ENCODE measurements at regions not wholly inside any gene's neighbourhood (a gene's known extent, or its start where the extent isn't known, plus 50 kb on each side); places are given as distances from the start of the nearest gene placed in this dataset.

DNA sequence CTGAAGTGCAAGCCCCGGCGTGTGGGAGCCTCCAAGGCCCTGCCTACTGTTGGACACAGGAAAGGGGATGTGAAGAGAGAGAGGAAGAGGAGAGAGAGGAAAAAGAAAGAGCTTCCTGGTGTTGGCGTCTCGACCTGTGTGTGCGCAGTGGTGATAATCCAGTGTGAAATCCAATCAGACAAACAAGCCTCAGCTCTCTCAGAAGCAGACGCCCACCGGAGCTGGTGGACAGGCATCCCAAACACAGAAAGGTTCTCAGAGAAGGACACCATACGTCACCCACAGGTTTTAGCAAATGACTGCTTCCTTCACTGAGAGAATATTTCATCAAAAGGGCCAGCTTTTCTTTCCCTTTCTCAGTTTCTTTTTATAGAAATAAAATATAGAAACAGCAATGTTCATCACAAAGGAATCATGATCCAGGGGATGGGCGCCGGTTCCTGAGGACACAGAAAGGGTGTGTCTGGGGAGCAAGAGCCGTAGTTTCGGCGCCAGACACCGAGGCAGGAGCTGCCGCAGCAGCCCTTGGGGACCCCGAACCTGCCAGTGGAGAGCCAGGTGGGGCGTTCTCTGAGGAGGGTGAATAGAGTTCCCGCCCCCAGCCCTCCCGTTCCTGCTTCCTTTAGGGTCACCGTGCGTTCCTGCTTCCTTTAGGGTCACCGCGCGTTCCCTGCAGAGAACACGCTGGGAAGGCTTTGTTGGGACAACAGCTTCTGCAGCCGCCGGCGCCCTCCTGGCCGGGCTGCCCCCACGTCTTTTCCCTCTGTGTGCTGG, 145.8 kb upstream of the SOX1 start:
- Histone ChIP-seq H3K27ac (no peak overlapping the region), H3K4me3 (no peak overlapping the region)

DNA sequence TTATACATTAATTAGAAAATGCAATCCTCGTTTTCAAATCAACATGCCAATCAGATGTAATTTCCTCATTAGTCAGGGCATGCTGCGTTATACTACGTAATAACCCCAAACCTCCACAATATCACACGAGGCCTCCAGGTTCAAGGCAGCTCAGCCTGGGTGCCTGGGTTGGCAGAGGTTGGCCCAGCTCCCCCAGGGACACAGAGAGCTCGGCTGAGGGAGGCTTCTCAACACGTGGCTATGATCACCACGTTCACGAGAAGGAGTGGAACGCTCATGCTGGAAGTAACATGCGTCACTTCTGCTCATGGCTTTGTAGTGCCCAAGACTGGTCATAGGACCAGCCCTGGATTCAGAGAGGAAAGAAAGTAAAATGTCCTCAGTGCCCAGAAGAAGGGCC, 144.9 kb upstream of the SOX1 start:
- no peak overlapping the region for H3K4me3 ChIP-seq
- H3K27ac ChIP-seq, result no peak overlapping the region

DNA sequence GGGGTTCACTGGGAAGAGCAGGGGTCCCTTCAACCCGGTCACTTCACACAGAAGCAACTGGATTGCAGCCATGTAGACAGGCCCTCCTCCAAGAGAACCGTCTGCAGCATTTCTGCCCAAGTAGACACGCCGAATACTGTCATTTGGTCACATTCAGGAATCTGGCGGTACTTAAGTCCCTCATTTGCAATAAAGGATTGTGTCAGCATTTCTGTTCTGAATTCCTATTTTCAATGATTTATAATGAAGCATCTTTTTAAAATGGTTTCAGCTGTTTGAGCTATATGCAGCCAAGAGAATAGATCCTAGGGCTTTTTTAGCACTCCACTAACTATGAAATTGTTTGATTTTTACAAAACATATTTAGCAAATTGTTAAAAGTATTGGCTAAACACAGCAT, 143.5 kb upstream of the SOX1 start:
- no peak overlapping the region for H3K4me3 ChIP-seq
- H3K27ac ChIP-seq, result no peak overlapping the region

DNA sequence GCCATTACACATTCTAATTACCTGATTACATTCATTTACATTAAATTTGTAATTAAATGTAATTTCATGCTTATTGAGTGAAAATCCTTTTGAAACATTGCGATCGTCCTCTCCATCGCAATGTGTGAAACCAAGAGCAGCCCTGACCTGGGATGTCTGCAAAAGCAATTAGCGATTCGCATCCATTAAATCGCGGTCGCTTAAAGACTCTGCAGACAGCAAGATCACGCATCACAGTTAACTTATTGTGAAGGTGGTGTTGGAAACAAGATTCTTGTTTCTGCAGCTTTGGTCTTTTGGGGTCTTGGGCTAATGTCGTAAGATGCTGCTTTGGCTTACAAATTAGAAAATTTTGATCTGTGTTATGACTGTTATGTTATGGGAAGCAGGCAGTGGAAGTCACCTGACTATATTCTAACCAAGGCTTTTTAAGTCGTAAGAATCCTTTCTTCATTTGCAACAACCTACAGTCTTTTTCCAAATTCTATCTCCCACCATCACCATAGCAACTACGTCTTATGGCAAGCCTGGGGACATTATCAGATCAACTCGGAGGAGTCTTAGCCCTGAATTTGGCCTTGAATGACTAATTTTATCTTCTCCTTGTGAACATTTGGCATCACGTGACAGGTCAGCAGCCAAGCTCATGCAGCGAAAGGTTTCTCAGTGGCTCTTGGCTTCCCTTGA, 142.8 kb upstream of the SOX1 start:
- Histone ChIP-seq H3K27ac (no peak overlapping the region), H3K4me3 (no peak overlapping the region)

DNA sequence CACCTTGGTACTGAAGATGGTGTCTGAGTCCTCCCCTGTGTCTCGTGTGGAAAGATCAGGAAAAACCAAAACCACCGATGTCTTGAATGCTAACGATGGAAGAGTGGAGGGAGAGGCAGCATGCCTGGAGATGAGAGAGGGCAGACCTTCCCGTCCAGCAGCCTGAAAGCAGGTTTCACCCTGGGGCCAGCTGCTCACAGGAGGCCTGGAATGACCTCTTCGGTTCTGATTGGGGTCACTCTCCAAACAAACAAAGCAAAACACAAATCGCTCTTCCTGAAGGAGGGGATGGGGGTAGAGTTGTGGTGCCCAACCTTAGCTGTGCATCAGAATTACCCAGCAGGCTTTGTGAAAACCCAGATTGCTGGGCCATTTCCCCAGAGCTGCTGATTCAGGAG, 142.3 kb upstream of the SOX1 start:
- Histone ChIP-seq H3K4me3 (no peak overlapping the region), H3K27ac (no peak overlapping the region)

DNA sequence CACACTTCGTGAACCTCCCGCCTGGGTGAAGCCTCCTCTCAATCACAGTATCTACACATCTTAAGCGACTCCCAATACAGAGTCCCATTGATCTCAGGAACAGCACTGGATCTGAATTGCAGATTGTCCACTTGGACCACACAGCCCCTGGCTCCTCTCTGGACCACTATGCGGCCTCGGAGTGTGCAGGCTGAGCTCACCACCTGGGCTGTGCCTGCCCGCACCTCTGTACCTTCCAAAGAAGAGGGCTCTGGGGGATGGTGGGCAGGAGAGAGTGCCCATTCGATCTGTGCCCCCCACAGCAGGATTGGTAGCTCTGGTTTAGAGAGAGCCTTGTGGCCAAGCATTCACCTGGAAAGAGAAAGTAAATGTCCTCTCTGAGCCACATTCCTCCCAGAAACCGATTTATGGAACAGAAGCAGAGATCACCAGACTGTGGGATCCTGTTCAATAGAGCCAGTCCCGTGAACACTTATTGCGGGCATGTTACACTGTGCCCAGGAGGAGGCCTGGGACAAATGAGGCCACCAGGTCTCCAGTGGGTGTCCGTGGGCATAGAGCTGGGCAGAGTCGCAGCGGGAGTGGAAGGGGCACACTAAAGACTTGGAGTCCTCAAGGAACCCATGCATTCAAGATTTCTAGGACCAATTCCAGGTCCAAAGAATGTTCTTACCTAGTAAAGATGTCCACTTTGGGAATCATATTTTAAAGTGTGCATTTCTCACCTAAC, 141.6 kb upstream of the SOX1 start:
- no peak overlapping the region for H3K27ac ChIP-seq
- no peak overlapping the region for H3K4me3 ChIP-seq

DNA sequence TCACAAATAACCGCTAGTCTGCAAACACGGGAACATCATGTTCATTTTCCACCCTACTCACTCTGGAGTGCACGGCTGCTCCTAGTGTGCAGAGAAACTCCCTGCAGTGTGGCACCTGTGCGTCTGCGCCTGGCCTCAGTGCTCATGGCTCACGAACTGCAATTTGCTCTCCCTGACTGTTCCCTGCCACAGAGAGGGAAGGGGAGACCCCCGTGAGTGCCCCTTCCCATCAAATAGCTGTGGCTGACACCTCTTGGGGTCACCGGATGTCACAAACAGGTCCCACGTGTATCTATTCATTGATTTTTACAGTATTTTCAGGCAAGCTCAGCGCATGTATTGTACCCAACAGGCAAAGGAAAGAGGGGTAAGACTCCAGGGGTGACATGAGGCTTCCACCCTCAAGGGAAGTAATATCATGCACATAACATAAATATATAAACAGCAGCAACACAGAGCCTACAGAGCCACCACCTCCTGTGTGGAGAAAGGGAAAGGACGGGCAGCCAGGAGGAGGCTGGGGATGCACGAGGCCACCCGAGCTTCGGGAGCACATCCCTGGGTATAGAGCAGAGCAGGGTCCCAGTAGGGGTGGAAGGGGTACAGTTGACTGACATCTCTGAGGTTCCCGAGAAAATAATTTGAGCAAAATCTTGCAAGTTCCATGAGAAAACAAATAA, 140.3 kb upstream of the SOX1 start:
- Histone ChIP-seq H3K4me3 (no peak overlapping the region), H3K27ac (no peak overlapping the region)

DNA sequence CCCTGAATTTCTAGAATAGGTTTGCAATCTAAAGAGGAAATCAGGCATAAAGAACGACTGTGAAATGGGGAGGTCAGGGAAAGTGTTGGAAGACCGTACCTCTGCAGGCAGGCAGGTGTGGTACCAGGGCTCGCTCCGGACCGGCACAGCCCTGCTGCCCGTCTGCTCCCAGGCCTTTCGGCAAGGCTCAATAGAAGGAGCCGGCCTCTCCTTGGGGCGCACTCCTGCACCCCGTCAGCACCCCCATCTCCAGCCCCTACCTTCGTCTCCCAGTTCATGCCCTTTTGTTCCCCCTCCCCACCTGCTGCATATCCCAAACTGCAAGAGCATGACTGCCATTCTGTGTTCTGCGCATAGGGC, 139.8 kb upstream of the SOX1 start:
- no peak overlapping the region for H3K4me3 ChIP-seq
- no peak overlapping the region for H3K27ac ChIP-seq

DNA sequence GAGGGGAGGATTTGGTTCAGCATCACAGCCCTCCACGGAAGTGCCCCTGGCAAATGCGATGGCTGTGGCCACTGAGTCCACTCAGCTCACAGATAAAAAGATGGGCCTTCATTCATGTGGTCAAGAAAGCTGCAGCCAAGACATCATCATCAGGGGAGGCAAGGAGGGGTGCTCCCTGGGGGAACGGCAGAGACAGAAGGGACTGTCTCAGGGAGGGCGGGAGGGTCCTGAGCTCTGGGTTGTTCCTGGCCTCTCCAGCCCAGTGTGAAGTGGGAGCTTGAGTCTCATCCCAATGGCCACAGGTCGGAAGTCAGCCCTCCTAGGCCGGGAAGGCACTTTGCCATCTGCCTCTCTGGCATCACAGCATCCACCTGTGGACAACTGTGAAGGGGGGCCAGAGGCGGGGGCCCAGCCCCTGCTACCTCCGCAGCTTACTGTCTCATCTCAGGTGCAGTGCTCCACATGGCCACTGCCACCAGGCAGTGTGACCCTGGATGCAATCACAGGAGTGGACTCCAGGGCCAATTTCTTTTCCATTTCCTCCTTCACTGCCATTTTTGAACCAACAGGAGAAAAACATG, 137.8 kb upstream of the SOX1 start:
- Histone ChIP-seq H3K4me3 (no peak overlapping the region), H3K27ac (no peak overlapping the region)

DNA sequence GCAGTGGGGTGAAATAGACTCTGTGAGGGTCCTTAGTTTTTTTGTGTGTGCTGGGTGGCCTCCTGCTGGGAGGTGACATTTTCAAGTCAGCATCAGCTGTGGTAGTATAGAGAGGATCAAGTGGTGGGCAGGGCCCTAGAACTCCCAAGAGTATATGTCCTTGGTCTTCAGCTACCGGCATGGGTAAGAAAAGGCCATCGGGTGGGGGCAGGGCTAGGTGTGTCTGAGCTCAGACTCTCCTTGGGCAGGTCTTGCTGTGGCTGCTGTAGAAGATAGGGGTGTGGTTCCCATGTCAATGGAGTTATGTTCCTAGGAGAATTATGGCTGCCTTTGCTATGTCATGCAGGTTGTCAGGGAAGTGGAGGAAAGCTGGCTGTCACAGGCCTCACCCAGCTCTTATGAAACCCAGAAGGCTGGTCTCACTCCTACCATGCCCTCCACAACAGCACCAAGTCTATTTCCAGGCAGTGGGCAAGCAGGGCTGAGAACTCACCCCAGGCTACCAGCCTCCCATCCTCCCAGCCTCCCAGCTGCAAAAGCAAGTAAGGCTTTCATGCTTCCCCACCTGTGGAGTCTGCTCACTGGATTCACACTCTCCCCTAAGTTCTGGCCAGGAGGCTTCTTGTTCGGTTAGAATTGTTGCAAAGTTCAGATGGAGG, 130.6 kb upstream of the SOX1 start:
- no peak overlapping the region for H3K4me3 ChIP-seq
- H3K27ac ChIP-seq, result no peak overlapping the region

DNA sequence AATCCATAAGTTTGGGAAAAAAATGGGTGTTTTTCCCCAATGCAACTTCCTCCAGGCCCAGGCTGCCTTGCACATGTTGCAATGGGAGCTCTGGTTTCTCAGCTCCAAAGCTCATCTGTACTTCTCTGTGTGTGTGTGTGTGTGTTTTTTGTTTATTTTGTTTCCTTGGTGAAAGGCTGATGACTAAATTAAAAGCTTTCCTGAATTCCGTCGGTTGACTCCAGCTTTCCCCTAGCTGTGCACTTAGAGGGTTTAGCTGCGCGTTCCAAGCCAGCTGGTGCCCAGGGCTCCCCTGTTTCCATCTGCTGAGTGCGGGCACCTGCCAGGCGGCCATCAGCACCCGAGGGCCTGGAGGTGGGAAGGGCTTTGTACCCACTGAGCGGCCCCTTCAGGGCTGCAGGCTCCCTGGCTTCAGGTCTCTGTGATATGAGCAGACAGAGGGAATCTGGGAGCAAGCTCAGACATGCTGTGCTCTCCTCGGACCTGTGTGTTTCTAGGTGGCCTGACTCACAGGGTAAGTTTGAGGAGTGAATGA, 129.1 kb upstream of the SOX1 start:
- H3K27ac ChIP-seq, result no peak overlapping the region

DNA sequence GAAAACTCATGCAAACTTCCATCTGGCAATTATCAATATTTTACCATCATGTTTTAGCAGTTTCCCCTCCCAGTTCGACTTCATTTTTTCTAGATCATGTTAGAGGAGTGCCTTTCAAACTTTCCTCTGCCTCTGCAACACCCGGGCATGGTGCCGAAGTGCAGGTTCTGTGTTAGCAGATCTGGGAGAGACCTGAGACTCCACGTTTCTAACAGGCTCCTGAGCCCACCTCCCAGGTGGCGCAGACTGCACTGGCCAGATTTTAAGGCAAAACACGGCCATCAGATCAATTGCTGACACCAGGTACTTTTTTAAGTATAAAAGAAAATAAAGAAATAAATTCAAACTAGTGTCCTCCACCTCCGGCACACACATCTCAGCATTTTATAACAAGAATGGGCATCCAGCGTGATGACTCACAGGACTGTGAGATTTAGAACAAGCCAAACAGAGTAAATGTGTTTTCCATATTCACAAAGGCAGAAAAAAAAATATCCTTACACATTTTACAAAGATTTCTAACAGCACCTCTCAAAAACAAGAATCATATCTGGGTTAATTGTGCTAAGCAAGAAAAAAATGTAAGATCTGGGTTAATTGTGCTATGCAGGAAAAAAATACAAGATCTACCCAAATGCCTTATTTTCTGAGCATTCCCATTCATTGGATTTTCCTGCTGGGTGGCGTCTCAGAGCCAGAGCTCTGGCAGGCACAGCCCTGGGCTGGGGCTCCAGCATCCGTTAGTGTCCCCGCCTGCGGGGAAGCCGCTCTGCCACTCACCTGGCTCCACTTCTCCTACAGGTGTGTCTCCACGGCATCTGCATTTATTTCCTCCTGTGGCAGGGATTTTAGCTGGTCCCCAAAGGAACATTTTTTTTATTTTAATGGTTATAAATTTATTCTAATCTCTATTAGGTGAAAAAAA, 127.9 kb upstream of the SOX1 start:
- Histone ChIP-seq H3K4me3 (no peak overlapping the region), H3K27ac (no peak overlapping the region)

More for the DNA sequence above, 129.1 kb upstream of the SOX1 start:
- H3K4me3 ChIP-seq, result no peak overlapping the region

DNA sequence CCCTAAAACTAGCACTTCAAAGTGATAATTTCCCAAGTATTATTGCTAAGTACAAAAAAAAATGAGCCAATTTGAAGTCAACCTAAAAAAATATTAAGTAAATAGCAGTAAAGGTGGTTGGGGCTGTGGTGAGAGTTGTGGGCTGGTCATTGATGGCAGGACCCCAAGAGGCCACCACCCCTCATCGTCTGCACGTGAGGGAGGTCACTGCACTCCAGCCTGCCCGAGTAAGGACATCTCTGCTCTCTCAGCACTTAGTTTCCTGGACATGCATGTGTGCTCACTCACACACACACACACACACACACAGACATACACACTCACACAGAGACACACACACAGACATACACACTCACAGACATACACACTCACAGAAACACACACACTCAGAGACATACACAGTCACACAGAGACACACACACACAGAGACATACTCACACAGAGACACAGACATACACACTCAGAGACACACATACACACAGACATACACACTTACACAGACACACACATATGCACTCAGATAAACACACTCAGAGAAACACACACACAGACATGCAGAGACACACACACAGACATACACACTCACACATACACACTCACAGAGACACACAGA, 127.2 kb upstream of the SOX1 start:
- Histone ChIP-seq H3K4me3 (no peak overlapping the region), H3K27ac (no peak overlapping the region)

DNA sequence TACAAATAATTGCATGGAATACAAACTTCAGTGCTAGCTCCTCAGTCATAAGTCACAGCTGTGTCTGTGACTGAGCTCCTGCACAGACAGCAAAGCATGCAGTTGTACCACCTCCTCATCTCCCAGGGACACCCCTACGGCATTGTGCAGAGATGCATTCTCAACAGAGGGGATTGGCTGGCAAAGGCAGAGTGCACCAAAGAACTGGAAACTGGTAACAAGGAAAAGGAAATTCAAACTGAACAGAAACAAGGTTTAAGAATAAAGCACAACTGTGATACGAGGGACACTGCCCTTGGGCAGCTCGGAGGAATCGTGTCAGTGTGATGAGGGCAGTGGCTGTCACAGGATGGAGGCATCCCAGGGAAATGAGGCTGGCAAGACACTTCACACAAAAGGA, 126.1 kb upstream of the SOX1 start:
- H3K4me3 ChIP-seq, result no peak overlapping the region
- H3K27ac ChIP-seq, result no peak overlapping the region

DNA sequence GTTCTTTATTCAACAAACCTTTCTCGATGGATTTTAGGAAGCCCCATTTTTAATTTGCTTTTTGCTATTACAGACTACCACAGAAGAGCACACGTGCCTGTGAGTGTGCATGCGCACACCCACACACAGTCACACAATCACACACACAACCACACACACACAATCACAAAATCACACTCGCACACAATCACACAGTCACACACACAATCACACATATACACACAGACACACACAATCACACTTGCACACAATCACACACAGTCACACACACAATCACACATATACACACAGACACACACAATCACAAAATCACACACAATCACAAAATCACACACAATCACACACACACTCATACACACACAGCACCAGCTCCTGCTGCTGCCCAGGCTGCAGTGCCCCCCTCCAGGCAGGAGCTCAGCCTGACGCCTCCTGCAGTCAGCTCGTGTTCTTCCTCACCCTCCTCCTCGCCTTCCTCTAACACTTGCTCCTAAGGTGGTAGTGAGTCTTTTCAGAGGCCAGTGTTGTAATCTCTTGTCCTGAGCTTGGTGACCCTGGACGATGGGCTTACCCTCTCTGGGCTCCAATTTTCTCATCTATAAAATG, 125.0 kb upstream of the SOX1 start:
- Histone ChIP-seq H3K4me3 (no peak overlapping the region), H3K27ac (no peak overlapping the region)

DNA sequence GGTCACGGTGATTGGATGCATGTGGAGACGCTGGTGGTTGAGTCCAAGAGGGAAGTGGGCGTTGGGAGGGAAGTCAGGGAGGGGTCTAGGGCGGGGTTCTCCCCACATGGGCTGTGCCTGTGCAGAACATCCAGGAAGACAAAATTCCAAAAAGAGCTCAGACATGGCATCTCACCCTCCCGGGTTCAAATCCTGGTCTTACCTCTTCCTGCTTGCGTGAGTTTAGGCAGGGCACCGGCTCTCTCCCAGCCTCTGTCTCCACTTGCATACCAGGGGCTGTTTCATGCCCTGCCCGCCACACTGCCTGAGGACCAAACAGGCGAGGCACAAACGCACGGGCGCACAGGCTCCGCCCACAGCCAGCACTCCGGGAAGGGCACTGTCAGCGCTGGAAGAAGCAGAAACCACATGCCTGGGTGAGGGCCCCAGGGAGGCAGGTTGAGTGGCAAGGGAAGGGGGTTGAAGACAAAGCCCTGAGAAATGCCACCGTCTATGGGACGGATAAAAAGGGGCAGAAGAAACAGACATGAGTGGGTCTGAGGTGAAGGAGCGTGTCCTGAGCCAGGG, 123.6 kb upstream of the SOX1 start:
- no peak overlapping the region for H3K4me3 ChIP-seq
- no peak overlapping the region for H3K27ac ChIP-seq

DNA sequence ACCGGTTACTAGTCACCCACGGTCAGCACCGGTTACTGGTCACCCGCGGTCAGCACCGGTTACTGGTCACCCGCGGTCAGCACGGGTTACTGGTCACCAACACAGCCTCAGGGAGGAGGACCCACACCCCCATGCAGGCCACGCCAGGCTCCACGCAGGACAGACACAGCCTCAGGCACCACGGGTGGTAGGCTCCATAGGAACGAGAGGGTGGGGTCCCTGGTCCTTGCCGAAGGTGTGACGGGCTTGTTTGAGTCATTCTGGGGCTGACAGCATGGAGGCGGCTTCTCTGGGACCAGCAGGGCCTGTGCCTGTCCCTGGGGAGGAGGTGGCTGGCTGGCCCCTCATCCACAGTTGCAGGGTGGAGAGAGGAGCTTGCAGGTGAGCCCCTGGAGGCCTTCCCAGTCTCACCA, 122.8 kb upstream of the SOX1 start:
- H3K27ac ChIP-seq, result no peak overlapping the region
- no peak overlapping the region for H3K4me3 ChIP-seq

Measured in skin epidermis (tissue), 12 donors.